Thoracic aorta (tissue), 2 donors: ENCODE measurements at regions not wholly inside any gene's neighbourhood (a gene's known extent, or its start where the extent isn't known, plus 50 kb on each side); places are given as distances from the start of the nearest gene placed in this dataset.

ENCODE experiments used
- ATAC-seq: fragments of 150-250 bp; one replicate; pipeline ENCODE4 v1.8.0; 2017; ENCODE audit warnings: low read depth; ENCODE audit not compliant: insufficient number of reproducible peaks, low FRiP score
- DNase-seq: peaks from one replicate; pipeline ENCODE4 v3.0.0-alpha.2; 2020; ENCODE audit warnings: low spot score
- H3K27ac ChIP-seq, 2 donors: fragments of 200-600 bp; sonication (generic); 1 replicate in 1 of 2; 2 replicates in 1 of 2; pipeline ENCODE4 v1.5.1; 2016; ENCODE audit warnings: mild to moderate bottlenecking in 2 of 2, moderate library complexity in 2 of 2
- H3K27me3 ChIP-seq: fragments of 200-600 bp; sonication (generic); replicated peaks from 2 replicates; pipeline ENCODE4 v1.6.0; 2016; ENCODE audit warnings: mild to moderate bottlenecking; ENCODE audit not compliant: insufficient read depth
- H3K36me3 ChIP-seq: fragments of 200-600 bp; sonication (generic); one replicate; pipeline ENCODE4 v1.5.1; 2016
- H3K4me1 ChIP-seq, 2 donors: fragments of 200-600 bp; sonication (generic); 1 replicate in 1 of 2; 2 replicates in 1 of 2; pipeline versions ENCODE4 v1.5.1 to v1.6.0; 2016; ENCODE audit warnings: low read depth in 2 of 2, mild to moderate bottlenecking in 1 of 2; ENCODE audit not compliant: control insufficient read depth in 1 of 2
- H3K4me3 ChIP-seq: fragments of 200-600 bp; sonication (generic); 2 replicates; pipeline ENCODE4 v1.5.1; 2016; ENCODE audit warnings: mild to moderate bottlenecking
- H3K9me3 ChIP-seq: fragments of 200-600 bp; sonication (generic); 2 replicates; pipeline ENCODE4 v1.5.1; 2016
- TF ChIP-seq, protein P1 (sequence below): fragments of 200-600 bp; sonication (generic); IDR thresholded peaks from one replicate; pipeline ENCODE4 v1.5.1; 2019; ENCODE audit warnings: antibody characterized with exemption

DNA sequence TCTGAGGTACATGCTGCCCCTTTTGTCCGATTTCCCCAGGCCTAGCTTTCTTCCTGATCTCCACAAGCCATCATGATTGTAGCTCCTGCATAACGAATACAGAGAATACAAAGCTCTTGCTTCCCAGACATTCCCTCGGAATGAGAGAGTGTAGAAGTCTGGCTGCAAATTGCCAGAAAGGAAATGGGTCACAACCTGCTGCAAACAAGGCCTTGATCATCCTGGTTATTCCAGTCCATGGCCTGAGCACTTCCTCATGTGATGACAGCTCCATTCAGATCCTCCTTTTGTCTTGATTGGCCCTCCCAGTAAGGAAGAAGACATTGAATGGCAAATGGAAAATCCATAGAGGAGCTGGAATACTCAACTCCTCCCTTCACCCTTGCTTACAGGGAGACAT, 136.0 kb upstream of the ADRA1B start:
- Histone ChIP-seq H3K27me3 (no peaks in the 10 kb centered on the region), H3K4me3 (no peak overlapping the region), H3K36me3 (no peaks in the 10 kb centered on the region), H3K4me1 (peaks cover 27 to 95% of the 10 kb centered on the region in 2 donors), H3K9me3 (no peaks in the 10 kb centered on the region), H3K27ac (peak overlapping the region; percentile 84 to 92)
- TF ChIP-seq, protein P1, sequence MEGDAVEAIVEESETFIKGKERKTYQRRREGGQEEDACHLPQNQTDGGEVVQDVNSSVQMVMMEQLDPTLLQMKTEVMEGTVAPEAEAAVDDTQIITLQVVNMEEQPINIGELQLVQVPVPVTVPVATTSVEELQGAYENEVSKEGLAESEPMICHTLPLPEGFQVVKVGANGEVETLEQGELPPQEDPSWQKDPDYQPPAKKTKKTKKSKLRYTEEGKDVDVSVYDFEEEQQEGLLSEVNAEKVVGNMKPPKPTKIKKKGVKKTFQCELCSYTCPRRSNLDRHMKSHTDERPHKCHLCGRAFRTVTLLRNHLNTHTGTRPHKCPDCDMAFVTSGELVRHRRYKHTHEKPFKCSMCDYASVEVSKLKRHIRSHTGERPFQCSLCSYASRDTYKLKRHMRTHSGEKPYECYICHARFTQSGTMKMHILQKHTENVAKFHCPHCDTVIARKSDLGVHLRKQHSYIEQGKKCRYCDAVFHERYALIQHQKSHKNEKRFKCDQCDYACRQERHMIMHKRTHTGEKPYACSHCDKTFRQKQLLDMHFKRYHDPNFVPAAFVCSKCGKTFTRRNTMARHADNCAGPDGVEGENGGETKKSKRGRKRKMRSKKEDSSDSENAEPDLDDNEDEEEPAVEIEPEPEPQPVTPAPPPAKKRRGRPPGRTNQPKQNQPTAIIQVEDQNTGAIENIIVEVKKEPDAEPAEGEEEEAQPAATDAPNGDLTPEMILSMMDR: no peak
- ATAC-seq: no peak
- no peak for DNase-seq

DNA sequence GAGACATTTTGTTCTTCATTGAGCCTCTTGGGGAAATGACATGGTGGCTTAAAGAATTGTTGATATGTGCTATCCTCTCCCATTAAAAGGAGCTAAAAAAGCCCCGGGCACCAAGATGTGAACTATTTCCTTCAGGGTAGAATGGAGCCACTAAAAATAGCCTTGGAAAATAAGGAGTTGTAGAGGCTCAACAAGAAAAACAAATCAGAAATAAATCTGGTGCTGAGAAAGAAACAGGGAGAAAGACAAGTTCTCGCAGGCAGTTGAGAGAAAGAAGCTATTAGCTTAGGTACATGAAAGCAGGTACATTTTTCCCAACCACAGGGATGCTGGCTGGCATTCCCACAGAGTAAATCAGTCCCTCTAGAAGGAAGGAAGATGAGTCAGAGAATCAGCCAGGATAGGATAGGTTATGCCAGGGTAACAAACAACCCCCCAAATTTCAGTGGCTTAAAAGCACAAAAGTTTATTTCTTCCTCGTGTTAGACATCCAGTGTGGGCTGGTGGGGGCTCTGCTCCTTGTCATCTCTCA, 134.6 kb upstream of the ADRA1B start:
- ATAC-seq (no peak), DNase-seq (no peak)
- H3K4me3 ChIP-seq: no peak overlapping the region
- H3K9me3 ChIP-seq: no peaks in the 10 kb centered on the region
- no peaks in the 10 kb centered on the region for H3K27me3 ChIP-seq
- H3K36me3 ChIP-seq: no peaks in the 10 kb centered on the region
- H3K27ac ChIP-seq: peak overlapping the region; percentile 84 to 92
- TF ChIP-seq, protein P1: no peak
- peaks cover 31 to 98% of the 10 kb centered on the region in 2 donors for H3K4me1 ChIP-seq

DNA sequence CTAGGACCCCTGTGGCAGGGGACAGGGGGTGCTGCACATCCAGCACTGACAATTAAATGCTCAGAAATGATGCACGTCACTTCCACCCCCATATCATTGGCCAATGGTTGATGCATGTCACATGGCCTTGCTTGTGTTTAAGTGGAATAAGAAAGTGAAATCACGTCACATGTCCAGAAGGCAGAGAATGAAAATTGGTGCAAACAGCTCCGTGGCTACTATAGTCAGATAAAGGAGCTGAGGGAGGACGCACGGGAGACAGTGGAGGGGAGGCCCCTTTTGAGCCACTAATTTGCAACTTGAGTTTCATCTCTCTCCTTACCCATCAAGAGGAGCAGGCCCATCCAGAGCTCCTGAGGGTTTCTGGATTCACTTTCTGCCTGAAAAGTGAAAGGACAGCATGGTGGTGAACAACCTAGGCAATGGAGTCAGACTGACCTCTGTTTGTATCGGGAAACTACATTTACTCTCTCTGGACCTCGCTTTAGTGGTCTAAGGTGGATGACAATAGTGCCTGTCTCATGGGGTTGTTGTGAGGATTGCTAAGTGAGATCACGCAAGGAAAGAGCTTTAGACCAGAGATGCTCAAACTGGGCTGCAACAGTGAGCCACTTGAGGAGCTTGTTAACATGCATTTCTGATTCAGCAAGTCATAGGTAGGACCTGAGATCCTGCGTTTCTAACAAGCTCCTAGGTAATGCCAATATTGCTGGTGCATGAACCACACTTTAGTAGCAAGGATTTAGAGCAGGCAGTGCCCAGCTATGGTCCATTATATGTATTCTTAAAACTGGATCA, 133.9 kb upstream of the ADRA1B start:
- H3K9me3 ChIP-seq: no peaks in the 10 kb centered on the region
- H3K4me1 ChIP-seq: peaks cover 35 to 96% of the 10 kb centered on the region in 2 donors
- no peak for DNase-seq
- no peak for ATAC-seq
- H3K4me3 ChIP-seq: no peak overlapping the region
- peak overlapping the region; percentile 84 to 92 for H3K27ac ChIP-seq
- no peaks in the 10 kb centered on the region for H3K27me3 ChIP-seq
- TF ChIP-seq, protein P1: no peak
- H3K36me3 ChIP-seq: no peaks in the 10 kb centered on the region

DNA sequence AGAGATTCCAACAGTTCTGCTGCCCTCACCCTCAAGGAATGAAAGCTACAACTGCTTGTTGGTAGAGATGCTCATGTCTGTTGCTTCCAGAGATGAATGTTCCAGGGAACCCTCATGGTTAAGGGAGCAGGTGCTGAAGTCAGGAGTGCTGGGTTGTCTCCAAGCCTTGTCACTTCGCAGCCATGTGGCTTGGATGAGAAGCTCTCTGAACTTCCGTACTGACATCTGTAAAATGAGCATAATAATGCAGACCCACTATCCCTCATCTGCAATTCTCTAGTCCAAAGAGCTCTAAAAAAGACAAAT, 133.3 kb upstream of the ADRA1B start:
- Histone ChIP-seq H3K36me3 (no peaks in the 10 kb centered on the region), H3K4me3 (no peak overlapping the region), H3K27me3 (no peaks in the 10 kb centered on the region), H3K27ac (peak overlapping the region; percentile 84 to 92), H3K4me1 (peaks cover 37 to 96% of the 10 kb centered on the region in 2 donors), H3K9me3 (no peaks in the 10 kb centered on the region)
- TF ChIP-seq, protein P1: no peak
- no peak for ATAC-seq
- DNase-seq: no peak

DNA sequence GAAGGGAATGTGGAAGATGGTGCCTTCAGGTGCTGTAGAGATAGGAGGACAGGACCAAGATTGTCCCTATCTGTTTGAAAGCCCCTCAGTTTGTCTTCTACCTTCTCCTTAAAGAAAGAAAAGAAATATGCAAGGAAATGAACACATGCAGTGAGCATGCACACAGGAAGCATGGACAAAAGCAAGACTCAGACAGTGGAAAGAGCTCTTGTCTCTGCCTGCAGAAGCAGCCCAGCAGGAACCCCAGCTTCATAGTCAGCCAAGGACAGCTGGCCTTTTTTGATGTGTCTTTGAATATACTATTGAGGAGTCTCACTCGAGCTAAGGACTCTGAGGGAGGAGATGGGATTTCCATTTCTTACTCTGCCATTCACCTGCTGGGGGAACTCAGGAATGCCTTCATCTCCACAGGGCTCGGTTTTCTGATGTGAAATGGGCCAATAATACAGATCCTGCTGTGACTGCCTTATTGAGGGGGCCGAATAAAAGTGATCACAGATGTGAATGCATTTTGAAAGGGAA, 132.5 kb upstream of the ADRA1B start:
- TF ChIP-seq, protein P1: no peak
- Histone ChIP-seq H3K4me3 (no peak overlapping the region), H3K9me3 (no peaks in the 10 kb centered on the region), H3K27ac (peak overlapping the region; percentile 84 to 92), H3K4me1 (peaks cover 36 to 96% of the 10 kb centered on the region in 2 donors), H3K36me3 (no peaks in the 10 kb centered on the region), H3K27me3 (no peaks in the 10 kb centered on the region)
- ATAC-seq (no peak), DNase-seq (no peak)
